Keratinocyte (primary cell): ENCODE measurements at regions not wholly inside any gene's neighbourhood (a gene's known extent, or its start where the extent isn't known, plus 50 kb on each side); places are given as distances from the start of the nearest gene placed in this dataset.

Experiments
- EZH2 ChIP-seq: IDR thresholded peaks from one replicate; pipeline ENCODE4 v1.6.1; 2012; ENCODE audit warnings: inconsistent platforms, mild to moderate bottlenecking, low read length, moderate library complexity
- TF ChIP-seq, protein P1 (sequence below), 3 experiments: IDR thresholded peaks in 1 of 3; conservative IDR thresholded peaks in 1 of 3; optimal IDR thresholded peaks in 1 of 3; 2 replicates in 2 of 3; 3 replicates in 1 of 3; pipeline versions ENCODE3 to v1.5.1; 2011; ENCODE audit warnings: low read length in 3 of 3, mild to moderate bottlenecking in 3 of 3, moderate library complexity in 2 of 3, control low read depth in 1 of 3, inconsistent platforms in 1 of 3; ENCODE audit not compliant: insufficient read depth in 2 of 3; ENCODE audit errors: extremely low read depth in 1 of 3

DNA sequence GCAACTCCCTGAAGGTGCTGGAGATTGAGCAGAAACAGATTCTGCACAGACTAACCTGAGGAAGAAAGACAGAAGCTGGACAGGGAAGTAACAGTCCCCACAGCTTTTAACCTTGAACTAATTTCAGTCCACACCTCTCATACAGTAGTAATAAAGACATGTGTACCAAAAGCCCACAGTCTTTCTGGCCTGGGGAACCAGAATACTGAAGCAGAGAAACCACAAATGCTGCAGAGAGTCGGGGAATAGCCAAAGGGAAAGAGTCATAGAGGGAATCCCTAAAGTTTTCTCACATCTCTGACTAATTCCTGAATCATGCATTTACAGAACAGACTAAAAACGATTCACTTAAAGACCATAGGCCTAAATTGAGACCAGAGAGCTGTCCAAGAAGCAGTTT is 503.4 kb upstream of the NECTIN3 start:
- TF ChIP-seq, protein P1, sequence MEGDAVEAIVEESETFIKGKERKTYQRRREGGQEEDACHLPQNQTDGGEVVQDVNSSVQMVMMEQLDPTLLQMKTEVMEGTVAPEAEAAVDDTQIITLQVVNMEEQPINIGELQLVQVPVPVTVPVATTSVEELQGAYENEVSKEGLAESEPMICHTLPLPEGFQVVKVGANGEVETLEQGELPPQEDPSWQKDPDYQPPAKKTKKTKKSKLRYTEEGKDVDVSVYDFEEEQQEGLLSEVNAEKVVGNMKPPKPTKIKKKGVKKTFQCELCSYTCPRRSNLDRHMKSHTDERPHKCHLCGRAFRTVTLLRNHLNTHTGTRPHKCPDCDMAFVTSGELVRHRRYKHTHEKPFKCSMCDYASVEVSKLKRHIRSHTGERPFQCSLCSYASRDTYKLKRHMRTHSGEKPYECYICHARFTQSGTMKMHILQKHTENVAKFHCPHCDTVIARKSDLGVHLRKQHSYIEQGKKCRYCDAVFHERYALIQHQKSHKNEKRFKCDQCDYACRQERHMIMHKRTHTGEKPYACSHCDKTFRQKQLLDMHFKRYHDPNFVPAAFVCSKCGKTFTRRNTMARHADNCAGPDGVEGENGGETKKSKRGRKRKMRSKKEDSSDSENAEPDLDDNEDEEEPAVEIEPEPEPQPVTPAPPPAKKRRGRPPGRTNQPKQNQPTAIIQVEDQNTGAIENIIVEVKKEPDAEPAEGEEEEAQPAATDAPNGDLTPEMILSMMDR (optimal IDR thresholded peaks at IDR 0.05 in 1 of 3, IDR thresholded peaks at IDR 0.05 in 1 of 3, conservative IDR thresholded peaks at IDR 0.05 in 1 of 3; ENCODE audit: extremely low read depth in 1 of 3, insufficient read depth in 2 of 3, low read length in 3 of 3) = no peak
- no peak for TF ChIP-seq EZH2
